Calu3 (cell line): ENCODE measurements at regions not wholly inside any gene's neighbourhood (a gene's known extent, or its start where the extent isn't known, plus 50 kb on each side); places are given as distances from the start of the nearest gene placed in this dataset.

ENCODE experiments used
- BruUV-seq: library from RNA; stranded (reverse); fragments of 400-500 nt; replicated peaks from 2 replicates; lab custom pipeline; 2021; lab: Mats Ljungman, UMichigan
- CTCF ChIA-PET: fragments of 300-600 bp; sonication (Branson Sonifier 250); formaldehyde crosslinking; loops from one replicate; lab custom pipeline; 2022; ENCODE audit warnings: antibody characterized with exemption; lab: Charles Lee
- DNase-seq: peaks from one replicate; pipeline ENCODE4 v3.0.0; 2022
- H3K27ac Mint-ChIP-seq: one replicate; pipeline ENCODE4 v1.8.0; 2022; ENCODE audit warnings: mixed read lengths; ENCODE audit not compliant: unreplicated experiment
- H3K27me3 Mint-ChIP-seq: one replicate; pipeline ENCODE4 v1.8.0; 2022; ENCODE audit warnings: mixed read lengths; ENCODE audit not compliant: unreplicated experiment
- H3K36me3 Mint-ChIP-seq: one replicate; pipeline ENCODE4 v1.8.0; 2022; ENCODE audit warnings: mild to moderate bottlenecking, moderate library complexity, mixed read lengths; ENCODE audit not compliant: insufficient read depth, unreplicated experiment
- H3K4me1 Mint-ChIP-seq: one replicate; pipeline ENCODE4 v1.8.0; 2022; ENCODE audit warnings: mild to moderate bottlenecking, low read depth, mixed read lengths; ENCODE audit not compliant: unreplicated experiment
- H3K4me3 Mint-ChIP-seq: one replicate; pipeline ENCODE4 v1.8.0; 2022; ENCODE audit warnings: mild to moderate bottlenecking, low read depth, moderate library complexity, mixed read lengths; ENCODE audit not compliant: unreplicated experiment
- H3K9me3 Mint-ChIP-seq: one replicate; pipeline ENCODE4 v1.8.0; 2022; ENCODE audit warnings: low read depth, mixed read lengths; ENCODE audit not compliant: unreplicated experiment
- intact Hi-C: fragments of 100-400 bp; cut with micrococcal nuclease; formaldehyde crosslinking; loops from one replicate; pipeline ENCODE4 v1.10.0; 2022; ENCODE audit not compliant: unreplicated experiment
- TF ChIP-seq, protein P1 (sequence below): fragments of 200-600 bp; IDR thresholded peaks from one replicate; pipeline ENCODE4 v1.8.0; 2022; ENCODE audit warnings: antibody characterized with exemption; ENCODE audit not compliant: unreplicated experiment

DNA sequence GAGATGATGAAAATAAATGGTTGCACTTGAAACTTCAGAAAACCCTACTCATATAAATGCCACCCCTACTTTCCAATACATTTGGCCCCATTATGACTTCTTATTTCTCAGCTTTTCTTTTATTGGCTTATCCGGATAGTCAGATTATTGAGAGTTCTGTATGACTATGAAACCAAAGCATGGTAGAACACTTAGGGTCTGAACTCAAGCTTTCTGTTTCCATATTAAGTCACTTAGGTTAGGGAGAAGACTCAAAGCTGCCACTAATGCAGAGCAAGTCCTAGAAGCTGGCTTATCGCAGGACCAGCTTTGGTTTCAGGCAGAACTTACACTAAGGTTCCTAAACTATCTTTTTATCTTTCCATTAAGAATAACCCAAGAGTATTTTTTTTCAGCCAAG lies 229.9 kb upstream of the CPEB2 start:
- no peaks in the 10 kb centered on the region for H3K4me1 Mint-ChIP-seq
- TF ChIP-seq, protein P1, sequence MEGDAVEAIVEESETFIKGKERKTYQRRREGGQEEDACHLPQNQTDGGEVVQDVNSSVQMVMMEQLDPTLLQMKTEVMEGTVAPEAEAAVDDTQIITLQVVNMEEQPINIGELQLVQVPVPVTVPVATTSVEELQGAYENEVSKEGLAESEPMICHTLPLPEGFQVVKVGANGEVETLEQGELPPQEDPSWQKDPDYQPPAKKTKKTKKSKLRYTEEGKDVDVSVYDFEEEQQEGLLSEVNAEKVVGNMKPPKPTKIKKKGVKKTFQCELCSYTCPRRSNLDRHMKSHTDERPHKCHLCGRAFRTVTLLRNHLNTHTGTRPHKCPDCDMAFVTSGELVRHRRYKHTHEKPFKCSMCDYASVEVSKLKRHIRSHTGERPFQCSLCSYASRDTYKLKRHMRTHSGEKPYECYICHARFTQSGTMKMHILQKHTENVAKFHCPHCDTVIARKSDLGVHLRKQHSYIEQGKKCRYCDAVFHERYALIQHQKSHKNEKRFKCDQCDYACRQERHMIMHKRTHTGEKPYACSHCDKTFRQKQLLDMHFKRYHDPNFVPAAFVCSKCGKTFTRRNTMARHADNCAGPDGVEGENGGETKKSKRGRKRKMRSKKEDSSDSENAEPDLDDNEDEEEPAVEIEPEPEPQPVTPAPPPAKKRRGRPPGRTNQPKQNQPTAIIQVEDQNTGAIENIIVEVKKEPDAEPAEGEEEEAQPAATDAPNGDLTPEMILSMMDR, result no peak
- H3K27ac Mint-ChIP-seq, result no peak overlapping the region
- BruUV-seq, result no TSS peak
- peaks cover 2% of the 10 kb centered on the region for H3K9me3 Mint-ChIP-seq
- no peaks in the 10 kb centered on the region for H3K36me3 Mint-ChIP-seq
- CTCF ChIA-PET, result interaction anchor here (0.8 kb wide), 1 partner anchor 225 kb away, joined by 5 read pairs; no protein-coding TSS in a partner anchor
- intact Hi-C loops, result no loop called here
- H3K4me3 Mint-ChIP-seq, result no peak overlapping the region
- no peak for DNase-seq
- no peaks in the 10 kb centered on the region for H3K27me3 Mint-ChIP-seq

DNA sequence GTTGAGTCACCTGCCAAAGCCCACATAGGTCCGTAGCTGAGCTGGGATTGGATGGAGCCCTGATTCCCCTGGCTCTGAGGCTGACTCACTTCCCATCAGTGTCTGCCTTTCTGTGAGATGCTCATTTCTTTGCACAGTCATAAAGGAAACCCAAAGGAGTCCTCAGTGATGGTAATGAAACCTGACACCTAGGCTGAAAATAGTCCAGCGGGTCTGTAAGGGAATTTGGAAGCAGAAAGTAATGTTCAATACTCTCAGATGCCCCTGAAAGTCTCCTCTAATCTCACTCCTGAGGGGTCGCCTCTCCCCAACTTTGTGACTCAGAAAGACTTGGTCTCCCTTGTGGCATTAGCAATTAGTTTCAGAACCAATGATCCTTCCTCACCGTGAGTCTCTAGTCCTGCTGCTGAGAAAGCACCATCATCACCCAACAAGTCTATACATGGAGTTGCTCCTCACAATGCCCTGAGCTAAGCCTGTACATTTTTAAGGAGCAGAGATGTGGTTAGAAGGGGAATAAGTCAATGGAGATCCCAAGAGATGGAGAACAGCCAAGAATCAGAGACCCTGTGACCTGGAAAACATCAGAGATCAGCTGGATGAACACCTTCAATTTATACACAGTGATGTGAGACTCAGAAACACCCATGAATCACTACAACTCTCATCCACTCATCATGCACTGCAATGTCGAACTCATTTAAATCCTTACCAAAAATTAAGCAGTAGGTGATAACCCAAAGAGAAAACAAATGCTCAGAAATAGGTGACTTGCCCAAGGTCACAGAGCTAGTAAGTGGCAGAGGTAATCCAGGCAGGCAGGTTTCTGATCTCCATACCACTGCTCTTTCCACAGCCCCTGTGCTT lies 219.0 kb upstream of the CPEB2 start:
- CTCF ChIA-PET, result no interaction called here
- H3K4me3 Mint-ChIP-seq, result no peak overlapping the region
- no peak overlapping the region for H3K27ac Mint-ChIP-seq
- TF ChIP-seq, protein P1, result no peak
- no peaks in the 10 kb centered on the region for H3K9me3 Mint-ChIP-seq
- H3K36me3 Mint-ChIP-seq, result no peaks in the 10 kb centered on the region
- H3K27me3 Mint-ChIP-seq, result no peaks in the 10 kb centered on the region
- DNase-seq, result no peak
- intact Hi-C loops, result loop anchor here (10.0 kb wide), 1 partner anchor 1128 kb away; no protein-coding TSS in a partner anchor
- no peaks in the 10 kb centered on the region for H3K4me1 Mint-ChIP-seq
- BruUV-seq, result no TSS peak

DNA sequence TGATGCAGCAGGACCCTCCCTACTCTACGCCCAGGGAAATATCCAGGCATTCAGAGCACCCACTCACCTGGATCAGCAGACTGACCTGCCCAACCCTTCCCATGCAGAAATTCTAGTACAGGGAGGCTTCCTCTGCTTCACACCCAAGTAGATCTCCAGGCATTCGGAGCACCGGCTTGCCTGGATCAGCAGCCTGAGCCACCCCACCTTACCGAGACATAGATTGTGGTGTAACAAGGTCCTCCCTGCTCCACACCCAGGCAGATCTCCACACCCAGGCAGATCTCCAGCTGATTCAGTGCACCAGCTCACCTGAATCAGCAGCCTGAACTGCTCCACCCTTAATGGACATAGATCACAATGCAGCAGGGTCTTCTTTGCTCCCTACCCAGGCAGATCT lies 215.1 kb upstream of the CPEB2 start:
- no peak overlapping the region for H3K4me3 Mint-ChIP-seq
- no peaks in the 10 kb centered on the region for H3K27me3 Mint-ChIP-seq
- CTCF ChIA-PET, result interaction anchor here (0.6 kb wide), 1 partner anchor 568 kb away, joined by 4 read pairs; no protein-coding TSS in a partner anchor
- H3K9me3 Mint-ChIP-seq, result no peaks in the 10 kb centered on the region
- TF ChIP-seq, protein P1, result no peak
- DNase-seq, result no peak
- no TSS peak for BruUV-seq
- H3K36me3 Mint-ChIP-seq, result no peaks in the 10 kb centered on the region
- H3K4me1 Mint-ChIP-seq, result no peaks in the 10 kb centered on the region
- intact Hi-C loops, result loop anchor here (10.0 kb wide), 1 partner anchor 1132 kb away; no protein-coding TSS in a partner anchor
- no peak overlapping the region for H3K27ac Mint-ChIP-seq

DNA sequence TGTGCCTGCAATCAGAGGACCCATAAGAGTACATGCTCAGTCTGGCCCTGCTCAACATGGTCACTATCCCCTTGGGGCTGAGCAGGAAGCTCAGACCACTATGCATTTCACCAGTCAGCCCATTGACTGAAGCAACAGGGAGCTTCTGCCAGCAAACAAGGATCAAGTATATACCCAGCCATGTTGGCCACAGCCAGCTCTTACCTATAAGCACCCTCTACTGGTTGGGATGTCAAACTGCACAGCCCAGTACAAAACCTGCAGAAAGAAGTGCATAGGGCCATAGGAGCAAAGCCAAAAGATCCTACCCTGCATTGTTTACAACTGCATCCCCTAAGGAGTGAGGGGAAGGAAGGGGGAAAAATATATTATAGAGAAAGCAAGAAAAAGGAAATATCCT lies 214.4 kb upstream of the CPEB2 start:
- Mint-ChIP-seq H3K9me3 (no peaks in the 10 kb centered on the region), H3K27me3 (no peaks in the 10 kb centered on the region), H3K27ac (no peak overlapping the region), H3K4me3 (no peak overlapping the region), H3K36me3 (no peaks in the 10 kb centered on the region), H3K4me1 (no peaks in the 10 kb centered on the region)
- intact Hi-C loops, result loop anchor here (10.0 kb wide), 1 partner anchor 1133 kb away; no protein-coding TSS in a partner anchor
- CTCF ChIA-PET, result interaction anchor here (0.6 kb wide), 2 partner anchors 33 to 569 kb away, joined by 4 to 6 read pairs; no protein-coding TSS in a partner anchor
- TF ChIP-seq, protein P1, result peak; percentile 35
- DNase-seq, result peak; percentile 4
- no TSS peak for BruUV-seq
